Activated T-cell treated with anti-CD3 and anti-CD28 coated beads, Interleukin-2, amount 50 U/mL, for 24 hours (primary cell): ENCODE measurements at regions not wholly inside any gene's neighbourhood (a gene's known extent, or its start where the extent isn't known, plus 50 kb on each side); places are given as distances from the start of the nearest gene placed in this dataset.

Experiments
- DNase-seq: peaks from one replicate; pipeline ENCODE4 v3.0.0-alpha.2; 2020
- H3K27ac Mint-ChIP-seq: 2 replicates; pipeline ENCODE4 v1.8.0; 2020; ENCODE audit warnings: mild to moderate bottlenecking, mixed read lengths
- H3K27me3 Mint-ChIP-seq: 2 replicates; pipeline ENCODE4 v1.8.0; 2020; ENCODE audit warnings: mixed read lengths
- H3K36me3 Mint-ChIP-seq: 2 replicates; pipeline ENCODE4 v1.8.0; 2020; ENCODE audit warnings: low read depth, mixed read lengths
- H3K4me1 Mint-ChIP-seq: 2 replicates; pipeline ENCODE4 v1.8.0; 2020; ENCODE audit warnings: low read depth, mixed read lengths
- H3K4me3 Mint-ChIP-seq: 2 replicates; pipeline ENCODE4 v1.8.0; 2020; ENCODE audit warnings: mild to moderate bottlenecking, moderate library complexity, mixed read lengths
- H3K9me3 Mint-ChIP-seq: 2 replicates; pipeline ENCODE4 v1.8.0; 2020; ENCODE audit warnings: mixed read lengths

DNA sequence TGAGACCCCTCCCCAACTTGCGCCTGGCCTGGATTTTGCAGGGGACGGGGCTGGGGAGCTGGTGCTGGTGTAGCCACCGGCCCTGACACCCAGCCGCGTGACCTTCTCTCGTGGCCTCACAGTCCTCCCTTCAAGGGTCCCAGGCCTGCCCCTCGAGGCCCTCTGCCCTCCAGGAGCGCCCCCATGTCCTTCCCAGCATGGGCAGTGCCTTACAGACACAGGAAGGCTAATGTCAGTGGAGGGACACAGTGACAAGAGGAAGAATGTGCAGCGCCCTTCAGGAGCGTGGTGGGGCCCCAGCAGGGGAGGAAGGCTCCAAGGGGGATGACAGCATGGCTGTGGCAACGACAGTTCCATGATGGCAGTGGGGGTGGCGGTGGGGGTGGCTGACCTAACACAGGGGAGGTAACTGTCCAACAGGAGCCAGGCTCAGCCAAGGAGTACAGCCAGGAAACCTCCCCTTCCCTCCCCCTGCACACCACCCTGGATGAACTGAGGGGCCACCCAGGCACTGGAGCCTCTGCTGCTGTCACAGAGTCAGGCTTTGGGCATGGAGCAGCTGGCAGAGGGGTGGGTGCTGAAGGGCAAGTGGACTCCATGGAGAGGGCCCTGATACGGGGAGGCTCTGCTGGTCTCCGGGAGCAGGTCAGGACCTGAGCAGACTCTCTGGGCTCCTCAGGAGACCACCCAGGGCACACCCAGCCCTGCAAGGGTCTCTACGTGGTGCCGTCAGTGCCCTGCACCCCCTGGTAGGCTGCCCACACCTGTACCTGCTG is 76.0 kb upstream of the RET start:
- Mint-ChIP-seq H3K4me1 (no peaks in the 10 kb centered on the region), H3K9me3 (no peaks in the 10 kb centered on the region), H3K27ac (no peak overlapping the region), H3K27me3 (no peaks in the 10 kb centered on the region), H3K36me3 (no peaks in the 10 kb centered on the region), H3K4me3 (no peak overlapping the region)
- DNase-seq, result no peak

DNA sequence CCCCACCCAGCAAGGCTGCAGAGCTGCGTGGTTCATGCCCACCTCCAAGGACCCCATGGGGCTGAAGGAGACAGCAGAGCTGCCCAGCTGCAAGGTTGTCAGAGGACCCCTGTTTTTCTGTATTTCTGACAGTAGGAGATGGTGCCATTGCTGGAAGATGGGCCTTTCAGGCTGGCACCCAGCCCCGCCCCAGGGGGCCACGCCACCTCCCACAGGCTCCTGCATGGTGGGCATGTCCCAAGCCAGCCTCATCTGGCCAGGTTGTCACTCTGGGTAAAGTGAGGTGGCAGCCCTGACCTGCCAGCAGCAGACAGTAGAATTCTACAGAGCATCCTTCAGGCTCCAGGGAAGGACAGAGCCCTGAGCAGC is 75.5 kb upstream of the RET start:
- Mint-ChIP-seq H3K9me3 (no peaks in the 10 kb centered on the region), H3K36me3 (no peaks in the 10 kb centered on the region), H3K27me3 (no peaks in the 10 kb centered on the region), H3K4me1 (no peaks in the 10 kb centered on the region), H3K4me3 (no peak overlapping the region), H3K27ac (no peak overlapping the region)
- DNase-seq, result no peak

DNA sequence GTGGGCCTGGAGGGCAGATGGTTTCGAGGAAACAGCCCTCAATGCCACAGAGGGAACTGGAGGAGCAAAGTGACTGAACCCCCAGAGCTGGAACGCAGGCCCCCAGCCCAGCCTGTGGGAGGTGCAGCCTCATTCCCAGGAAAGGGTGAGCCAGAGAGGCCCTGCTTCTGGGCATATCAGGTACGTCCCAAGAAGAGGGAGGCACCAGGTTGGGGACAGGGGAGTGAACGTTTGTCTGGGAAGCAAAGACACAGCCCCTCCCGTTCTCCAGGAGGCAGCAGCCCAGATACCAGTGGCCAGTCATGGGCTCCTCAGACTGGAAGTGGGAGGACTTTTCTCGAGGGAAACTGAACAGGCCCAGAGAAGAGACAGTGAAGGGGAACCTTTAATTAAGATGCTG is 74.3 kb upstream of the RET start:
- no peak overlapping the region for H3K4me3 Mint-ChIP-seq
- no peak for DNase-seq
- H3K27ac Mint-ChIP-seq, result no peak overlapping the region
- H3K9me3 Mint-ChIP-seq, result no peaks in the 10 kb centered on the region
- H3K36me3 Mint-ChIP-seq, result no peaks in the 10 kb centered on the region
- no peaks in the 10 kb centered on the region for H3K4me1 Mint-ChIP-seq
- H3K27me3 Mint-ChIP-seq, result no peaks in the 10 kb centered on the region

DNA sequence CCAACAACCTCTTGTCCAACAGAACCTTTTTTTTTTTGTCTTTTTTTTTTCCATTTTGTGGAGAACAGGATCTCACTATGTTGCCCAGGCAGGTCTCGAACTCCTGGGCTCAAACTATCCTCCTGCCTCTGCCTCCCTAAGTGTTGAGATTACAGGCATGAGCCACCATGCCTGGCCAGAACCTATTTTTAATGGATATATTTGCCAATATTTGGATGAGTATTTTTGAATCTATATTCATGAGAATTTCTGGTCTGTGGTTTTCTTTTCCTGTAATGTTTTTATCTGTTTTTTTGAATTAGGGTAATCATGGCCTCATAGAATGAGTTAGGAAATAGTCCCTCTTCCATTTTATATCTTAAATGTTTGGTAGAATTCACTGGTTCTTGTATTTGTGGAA is 70.4 kb upstream of the RET start:
- Mint-ChIP-seq H3K27me3 (no peaks in the 10 kb centered on the region), H3K27ac (no peak overlapping the region), H3K9me3 (no peaks in the 10 kb centered on the region), H3K4me3 (no peak overlapping the region), H3K36me3 (no peaks in the 10 kb centered on the region), H3K4me1 (no peaks in the 10 kb centered on the region)
- no peak for DNase-seq

DNA sequence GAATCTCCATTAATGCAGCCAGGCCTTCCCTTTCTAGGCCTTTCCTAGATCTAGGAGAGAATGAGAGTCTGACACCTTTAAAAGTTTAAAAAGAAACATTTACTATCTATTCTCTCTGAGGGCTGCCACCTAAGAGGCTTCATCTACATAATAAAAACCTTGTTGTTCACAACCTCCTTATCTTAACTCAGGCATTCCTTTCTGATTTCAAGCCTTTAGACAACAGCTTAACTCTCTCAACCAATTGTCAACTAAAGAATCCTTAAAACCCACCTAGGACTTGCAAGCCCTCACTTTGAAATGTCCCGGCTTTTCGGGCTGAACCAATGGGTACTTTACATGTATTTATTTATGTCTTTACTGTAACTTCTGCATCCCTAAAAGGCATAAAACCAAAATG is 64.3 kb upstream of the RET start:
- no peak overlapping the region for H3K4me3 Mint-ChIP-seq
- H3K9me3 Mint-ChIP-seq, result no peaks in the 10 kb centered on the region
- no peaks in the 10 kb centered on the region for H3K27me3 Mint-ChIP-seq
- H3K27ac Mint-ChIP-seq, result no peak overlapping the region
- H3K4me1 Mint-ChIP-seq, result no peaks in the 10 kb centered on the region
- H3K36me3 Mint-ChIP-seq, result no peaks in the 10 kb centered on the region
- DNase-seq, result no peak

DNA sequence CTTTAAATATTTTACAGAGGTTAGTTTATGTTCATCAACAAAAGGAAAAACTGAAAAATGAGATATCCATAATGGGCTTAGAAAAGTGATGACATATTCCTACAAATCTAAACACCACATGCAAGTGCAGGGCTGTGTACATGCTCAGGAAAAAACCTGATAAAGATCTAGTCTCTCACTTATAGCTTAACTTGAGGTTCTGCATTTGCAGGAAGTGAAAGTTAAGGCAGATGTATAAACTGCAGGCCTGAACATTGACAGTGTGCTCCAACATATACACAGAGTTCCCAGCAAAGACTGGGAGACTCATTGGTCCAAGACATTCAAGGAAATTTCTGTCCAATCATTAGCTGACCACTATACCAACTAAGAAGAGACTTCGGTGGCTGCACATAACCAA is 63.8 kb upstream of the RET start:
- DNase-seq, result no peak
- H3K27ac Mint-ChIP-seq, result no peak overlapping the region
- no peaks in the 10 kb centered on the region for H3K9me3 Mint-ChIP-seq
- H3K27me3 Mint-ChIP-seq, result no peaks in the 10 kb centered on the region
- no peak overlapping the region for H3K4me3 Mint-ChIP-seq
- H3K4me1 Mint-ChIP-seq, result no peaks in the 10 kb centered on the region
- no peaks in the 10 kb centered on the region for H3K36me3 Mint-ChIP-seq

DNA sequence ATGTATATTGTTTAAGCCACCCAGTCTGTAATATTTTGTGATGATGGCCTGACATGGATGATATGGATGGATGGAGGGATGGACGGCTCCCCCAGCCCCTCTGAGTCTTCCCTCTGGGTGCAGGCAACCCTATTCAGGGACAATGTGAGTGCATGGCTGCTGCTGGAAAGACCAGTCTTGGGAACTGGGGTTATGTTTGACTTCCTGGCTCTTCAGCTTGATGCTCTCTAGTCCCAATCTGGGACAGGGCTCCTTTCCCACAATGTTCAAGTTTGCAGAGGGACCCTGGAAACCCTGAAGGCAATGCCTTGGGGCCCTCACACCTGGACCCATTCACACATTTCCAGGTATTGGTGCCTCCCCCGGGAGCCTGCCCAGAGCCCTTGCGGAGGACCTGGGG is 52.3 kb upstream of the RET start:
- Mint-ChIP-seq H3K9me3 (no peaks in the 10 kb centered on the region), H3K27me3 (peaks cover 11% of the 10 kb centered on the region), H3K4me3 (no peak overlapping the region), H3K36me3 (no peaks in the 10 kb centered on the region), H3K4me1 (no peaks in the 10 kb centered on the region), H3K27ac (no peak overlapping the region)
- no peak for DNase-seq

DNA sequence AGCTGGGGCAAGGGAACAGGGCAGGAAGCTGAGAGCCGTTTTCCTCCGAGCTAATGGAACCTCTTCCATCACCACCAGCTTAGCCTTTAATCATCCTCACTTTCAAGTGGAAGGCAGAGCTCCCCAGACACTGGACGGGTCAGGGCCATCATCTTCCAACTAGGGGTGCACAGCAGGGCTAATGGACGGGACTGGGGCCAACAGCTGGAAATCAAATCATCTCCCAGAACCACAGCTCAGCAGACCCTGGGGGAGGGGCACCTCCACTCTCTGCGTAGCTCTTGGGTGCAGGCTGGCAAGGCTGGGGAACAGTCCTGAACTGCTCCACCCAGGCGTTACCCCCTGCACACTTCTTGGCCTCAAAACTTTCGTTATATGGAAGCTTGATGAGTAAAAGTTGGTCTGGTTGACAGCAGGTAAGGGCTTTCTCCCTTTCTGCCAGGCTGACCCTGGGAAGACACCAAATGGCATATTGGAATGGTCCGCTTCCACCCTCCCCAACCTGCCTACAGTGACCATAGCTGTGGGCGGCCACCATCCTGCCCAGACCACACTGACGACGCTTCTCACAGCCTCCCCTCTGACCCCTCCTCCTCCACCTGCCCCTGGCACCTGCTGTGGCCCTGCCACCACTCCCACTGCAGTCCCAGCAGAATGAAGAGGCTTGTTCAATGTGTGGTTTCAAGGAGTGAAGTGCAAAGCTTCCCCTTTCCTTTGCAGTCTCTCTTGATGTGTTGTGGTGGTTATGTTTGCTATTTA is 51.7 kb upstream of the RET start:
- Mint-ChIP-seq H3K36me3 (no peaks in the 10 kb centered on the region), H3K9me3 (no peaks in the 10 kb centered on the region), H3K4me3 (no peak overlapping the region), H3K4me1 (no peaks in the 10 kb centered on the region), H3K27ac (no peak overlapping the region), H3K27me3 (peaks cover 10% of the 10 kb centered on the region)
- no peak for DNase-seq

DNA sequence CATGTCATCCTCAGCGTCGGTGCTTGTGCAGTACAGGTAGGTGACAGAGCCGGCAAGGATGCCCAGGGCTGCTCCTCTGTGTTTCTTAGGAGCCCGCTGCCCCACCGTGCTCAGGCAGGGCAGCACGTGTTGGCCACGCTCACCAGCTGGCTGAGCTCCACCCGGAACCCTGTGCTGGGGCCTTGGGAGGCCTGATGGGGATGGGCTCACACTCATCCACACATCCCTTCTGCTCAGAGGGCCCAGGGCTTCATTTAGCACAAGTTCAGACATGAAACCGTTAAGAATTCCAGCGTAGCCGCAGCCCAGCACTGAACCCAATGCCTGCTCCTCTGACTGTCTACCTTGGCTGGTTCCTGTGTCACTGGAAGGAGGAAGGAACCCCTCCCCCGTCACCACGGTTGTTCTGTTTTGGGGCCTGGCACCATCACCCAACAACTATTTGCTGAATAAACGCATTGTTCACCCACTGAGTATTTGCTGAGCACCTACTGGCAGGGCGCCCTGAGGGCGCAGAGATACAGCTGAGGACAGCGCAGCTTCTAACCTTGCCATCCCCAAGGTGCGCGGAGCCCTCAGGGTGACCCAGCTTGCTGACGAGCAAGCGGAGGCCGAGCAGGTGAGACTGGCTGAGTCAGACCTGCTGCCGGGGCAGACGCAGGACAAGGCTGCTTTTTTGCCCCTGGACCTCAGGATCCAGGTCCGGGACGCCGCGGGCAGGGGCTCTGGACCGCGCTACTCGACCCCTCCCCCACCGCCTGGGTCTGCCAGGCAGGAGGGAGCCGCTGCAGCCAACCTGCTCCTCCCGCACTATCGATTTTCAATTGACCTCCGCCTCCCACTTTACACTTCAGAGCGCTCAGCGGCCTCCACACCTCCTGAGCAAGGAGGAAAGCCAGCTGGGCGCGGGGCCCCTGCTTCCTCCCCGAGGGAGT is 50.6 kb upstream of the RET start:
- DNase-seq, result no peak
- no peaks in the 10 kb centered on the region for H3K9me3 Mint-ChIP-seq
- no peak overlapping the region for H3K4me3 Mint-ChIP-seq
- no peak overlapping the region for H3K27ac Mint-ChIP-seq
- H3K4me1 Mint-ChIP-seq, result no peaks in the 10 kb centered on the region
- H3K36me3 Mint-ChIP-seq, result no peaks in the 10 kb centered on the region
- H3K27me3 Mint-ChIP-seq, result peaks cover 2% of the 10 kb centered on the region
